Tibial nerve (tissue), 4 donors: ENCODE measurements at regions not wholly inside any gene's neighbourhood (a gene's known extent, or its start where the extent isn't known, plus 50 kb on each side); places are given as distances from the start of the nearest gene placed in this dataset.

ENCODE experiments used
- EP300 ChIP-seq, 2 donors: sonication (generic); formaldehyde crosslinking; IDR thresholded peaks; one replicate each; pipeline ENCODE4 v1.6.1; 2017; ENCODE audit warnings: antibody characterized with exemption in 2 of 2, mild to moderate bottlenecking in 1 of 2
- POLR2A ChIP-seq, 2 donors: fragments of 450-650 bp; IDR thresholded peaks; one replicate each; pipeline ENCODE4 v1.6.1; 2017; ENCODE audit warnings: antibody characterized with exemption in 2 of 2, mild to moderate bottlenecking in 2 of 2, moderate library complexity in 2 of 2
- TF ChIP-seq, protein P1 (sequence below), 5 experiments: fragments of 200-600 bp in 3 of 5; fragments of 450-650 bp in 2 of 5; sonication (generic) in 3 of 5; IDR thresholded peaks; one replicate each; pipeline ENCODE4 v1.5.1; 2016 to 2019; ENCODE audit warnings: antibody characterized with exemption in 5 of 5, mild to moderate bottlenecking in 3 of 5, moderate library complexity in 2 of 5

DNA sequence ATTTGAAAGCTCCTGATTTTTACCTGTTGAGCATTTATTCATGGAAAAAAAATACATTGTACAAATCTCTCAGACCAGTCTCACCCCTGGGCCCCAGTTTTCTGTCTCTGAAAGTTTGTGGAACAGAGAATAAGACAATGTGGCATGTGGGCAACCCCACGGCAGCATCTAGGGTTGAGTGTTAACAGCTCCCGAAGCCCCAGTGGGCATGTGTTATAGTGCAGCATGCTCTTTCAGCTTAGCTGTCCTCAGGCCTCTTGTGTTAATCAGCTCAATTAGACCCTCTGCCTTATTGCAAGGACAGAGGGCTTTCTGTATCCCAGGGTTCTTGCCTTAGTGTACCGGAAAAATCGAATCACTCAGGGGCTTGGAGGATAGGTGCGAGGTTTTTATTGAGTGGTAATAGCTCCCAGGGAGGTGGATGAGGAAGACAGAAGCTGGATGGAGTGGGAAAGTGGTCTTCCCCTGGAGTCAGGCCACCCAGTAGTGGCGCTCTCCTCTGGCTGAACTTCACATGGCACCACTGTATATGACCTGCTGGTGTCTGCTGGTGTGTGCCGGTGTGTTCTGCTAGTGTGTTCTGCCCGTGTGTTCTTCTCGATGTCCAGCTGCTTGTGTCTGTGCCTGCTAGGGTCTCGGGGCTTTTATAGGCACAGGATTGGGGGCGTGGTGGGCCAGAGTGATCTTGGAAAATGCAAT is 382.8 kb downstream of the EPM2A start:
- TF ChIP-seq, protein P1, sequence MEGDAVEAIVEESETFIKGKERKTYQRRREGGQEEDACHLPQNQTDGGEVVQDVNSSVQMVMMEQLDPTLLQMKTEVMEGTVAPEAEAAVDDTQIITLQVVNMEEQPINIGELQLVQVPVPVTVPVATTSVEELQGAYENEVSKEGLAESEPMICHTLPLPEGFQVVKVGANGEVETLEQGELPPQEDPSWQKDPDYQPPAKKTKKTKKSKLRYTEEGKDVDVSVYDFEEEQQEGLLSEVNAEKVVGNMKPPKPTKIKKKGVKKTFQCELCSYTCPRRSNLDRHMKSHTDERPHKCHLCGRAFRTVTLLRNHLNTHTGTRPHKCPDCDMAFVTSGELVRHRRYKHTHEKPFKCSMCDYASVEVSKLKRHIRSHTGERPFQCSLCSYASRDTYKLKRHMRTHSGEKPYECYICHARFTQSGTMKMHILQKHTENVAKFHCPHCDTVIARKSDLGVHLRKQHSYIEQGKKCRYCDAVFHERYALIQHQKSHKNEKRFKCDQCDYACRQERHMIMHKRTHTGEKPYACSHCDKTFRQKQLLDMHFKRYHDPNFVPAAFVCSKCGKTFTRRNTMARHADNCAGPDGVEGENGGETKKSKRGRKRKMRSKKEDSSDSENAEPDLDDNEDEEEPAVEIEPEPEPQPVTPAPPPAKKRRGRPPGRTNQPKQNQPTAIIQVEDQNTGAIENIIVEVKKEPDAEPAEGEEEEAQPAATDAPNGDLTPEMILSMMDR (IDR thresholded peaks at IDR 0.05), result no peak
- TF ChIP-seq POLR2A (IDR thresholded peaks at IDR 0.05) (no peak), EP300 (IDR thresholded peaks at IDR 0.05) (no peak)
